ENCODE measurements at regions not wholly inside any gene's neighbourhood (a gene's known extent, or its start where the extent isn't known, plus 50 kb on each side); places are given as distances from the start of the nearest gene placed in this dataset.

- Histone ChIP-seq H3K4me3 (ENCODE audit: low read depth, low read length, poor library complexity, severe bottlenecking) (no peak overlapping the region), H3K9me3 (ENCODE audit: low read depth, low read length, poor library complexity, severe bottlenecking) (no peaks in the 10 kb centered on the region), H3K36me3 (ENCODE audit: insufficient read depth, low read length, poor library complexity, severe bottlenecking) (no peaks in the 10 kb centered on the region), H3K4me1 (ENCODE audit: insufficient read depth, low read length, poor library complexity, severe bottlenecking) (no peaks in the 10 kb centered on the region), H3K27me3 (replicated peaks; ENCODE audit: insufficient read depth, low read depth, low read length, poor library complexity) (no peaks in the 10 kb centered on the region), H3K27ac (ENCODE audit: low read depth, low read length, poor library complexity, severe bottlenecking) (no peak overlapping the region)
- TF ChIP-seq CTCF (conservative IDR thresholded peaks at IDR 0.05; ENCODE audit: low read depth, low read length) (no peak), EZH2 (IDR thresholded peaks at IDR 0.05; ENCODE audit: borderline replicate concordance, low read depth, low read length, poor library complexity, severe bottlenecking) (no peak)
- intact Hi-C loops (cut with micrococcal nuclease; ENCODE audit: unreplicated experiment) = no loop called here
- BruUV-seq (replicated peaks) = no TSS peak
- CTCF ChIA-PET = no interaction called here
- DNase-seq (ENCODE audit: low spot score) = no peak
- POLR2A ChIA-PET (ENCODE audit: low non-redundant PET) = no interaction called here
Observed at GRCh38 chr5:82925061-82925411, 152.2 kb downstream of the TMEM167A start.

GRCh38 chr5:82924226-82925060 is 152.8 kb downstream of the TMEM167A start:
- DNase-seq (ENCODE audit: low spot score) = no peak
- H3K9me3 ChIP-seq (ENCODE audit: low read depth, low read length, poor library complexity, severe bottlenecking) = no peaks in the 10 kb centered on the region
- H3K27ac ChIP-seq (ENCODE audit: low read depth, low read length, poor library complexity, severe bottlenecking) = no peak overlapping the region
- H3K4me3 ChIP-seq (ENCODE audit: low read depth, low read length, poor library complexity, severe bottlenecking) = no peak overlapping the region
- no peaks in the 10 kb centered on the region for H3K4me1 ChIP-seq (ENCODE audit: insufficient read depth, low read length, poor library complexity, severe bottlenecking)
- ChIA-PET CTCF (no interaction called here), POLR2A (ENCODE audit: low non-redundant PET) (no interaction called here)
- intact Hi-C loops (cut with micrococcal nuclease; ENCODE audit: unreplicated experiment) = no loop called here
- H3K36me3 ChIP-seq (ENCODE audit: insufficient read depth, low read length, poor library complexity, severe bottlenecking) = no peaks in the 10 kb centered on the region
- TF ChIP-seq EZH2 (IDR thresholded peaks at IDR 0.05; ENCODE audit: borderline replicate concordance, low read depth, low read length, poor library complexity, severe bottlenecking) = no peak
- no peak for TF ChIP-seq CTCF (conservative IDR thresholded peaks at IDR 0.05; ENCODE audit: low read depth, low read length)
- no TSS peak for BruUV-seq (replicated peaks)
- H3K27me3 ChIP-seq (replicated peaks; ENCODE audit: insufficient read depth, low read depth, low read length, poor library complexity) = no peaks in the 10 kb centered on the region

GRCh38 chr5:82922086-82922734 is 155.0 kb downstream of the TMEM167A start:
- Histone ChIP-seq H3K9me3 (ENCODE audit: low read depth, low read length, poor library complexity, severe bottlenecking) (no peaks in the 10 kb centered on the region), H3K27me3 (replicated peaks; ENCODE audit: insufficient read depth, low read depth, low read length, poor library complexity) (no peaks in the 10 kb centered on the region), H3K4me3 (ENCODE audit: low read depth, low read length, poor library complexity, severe bottlenecking) (no peak overlapping the region), H3K4me1 (ENCODE audit: insufficient read depth, low read length, poor library complexity, severe bottlenecking) (no peaks in the 10 kb centered on the region), H3K27ac (ENCODE audit: low read depth, low read length, poor library complexity, severe bottlenecking) (no peak overlapping the region), H3K36me3 (ENCODE audit: insufficient read depth, low read length, poor library complexity, severe bottlenecking) (no peaks in the 10 kb centered on the region)
- CTCF ChIA-PET = no interaction called here
- no peak for DNase-seq (ENCODE audit: low spot score)
- no TSS peak for BruUV-seq (replicated peaks)
- TF ChIP-seq EZH2 (IDR thresholded peaks at IDR 0.05; ENCODE audit: borderline replicate concordance, low read depth, low read length, poor library complexity, severe bottlenecking) = no peak
- TF ChIP-seq CTCF (conservative IDR thresholded peaks at IDR 0.05; ENCODE audit: low read depth, low read length) = no peak
- POLR2A ChIA-PET (ENCODE audit: low non-redundant PET) = no interaction called here
- intact Hi-C loops (cut with micrococcal nuclease; ENCODE audit: unreplicated experiment) = no loop called here

Measured in A673 (cell line).